ENCODE measurements at regions not wholly inside any gene's neighbourhood (a gene's known extent, or its start where the extent isn't known, plus 50 kb on each side); places are given as distances from the start of the nearest gene placed in this dataset.

DNA sequence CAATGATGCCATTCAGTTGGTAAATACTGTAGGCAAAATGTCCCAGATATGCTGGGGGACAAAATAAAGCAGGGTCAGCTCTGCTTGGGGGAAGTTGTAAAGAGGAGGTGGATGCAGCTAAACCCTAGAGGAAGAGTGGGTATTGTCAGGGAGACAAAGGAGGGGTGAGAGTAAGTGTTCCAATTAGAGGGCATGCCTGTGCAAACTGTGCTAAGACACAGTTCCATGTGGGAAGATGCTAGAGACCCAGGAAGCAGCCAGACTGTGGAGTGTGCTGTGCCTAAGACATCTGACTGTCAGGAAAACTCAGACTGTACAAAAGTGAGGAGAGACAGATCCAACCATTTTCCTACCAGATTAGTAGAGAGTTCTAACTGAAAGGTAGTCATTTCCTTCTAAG lies 474.3 kb downstream of the ATP23 start:
- H3K27me3 ChIP-seq (replicated peaks; ENCODE audit: control insufficient read depth, insufficient read depth, low read length) = no peaks in the 10 kb centered on the region
- DNase-seq (ENCODE audit: extremely low read depth, insufficient read length) = no peak
- TF ChIP-seq, protein P1, sequence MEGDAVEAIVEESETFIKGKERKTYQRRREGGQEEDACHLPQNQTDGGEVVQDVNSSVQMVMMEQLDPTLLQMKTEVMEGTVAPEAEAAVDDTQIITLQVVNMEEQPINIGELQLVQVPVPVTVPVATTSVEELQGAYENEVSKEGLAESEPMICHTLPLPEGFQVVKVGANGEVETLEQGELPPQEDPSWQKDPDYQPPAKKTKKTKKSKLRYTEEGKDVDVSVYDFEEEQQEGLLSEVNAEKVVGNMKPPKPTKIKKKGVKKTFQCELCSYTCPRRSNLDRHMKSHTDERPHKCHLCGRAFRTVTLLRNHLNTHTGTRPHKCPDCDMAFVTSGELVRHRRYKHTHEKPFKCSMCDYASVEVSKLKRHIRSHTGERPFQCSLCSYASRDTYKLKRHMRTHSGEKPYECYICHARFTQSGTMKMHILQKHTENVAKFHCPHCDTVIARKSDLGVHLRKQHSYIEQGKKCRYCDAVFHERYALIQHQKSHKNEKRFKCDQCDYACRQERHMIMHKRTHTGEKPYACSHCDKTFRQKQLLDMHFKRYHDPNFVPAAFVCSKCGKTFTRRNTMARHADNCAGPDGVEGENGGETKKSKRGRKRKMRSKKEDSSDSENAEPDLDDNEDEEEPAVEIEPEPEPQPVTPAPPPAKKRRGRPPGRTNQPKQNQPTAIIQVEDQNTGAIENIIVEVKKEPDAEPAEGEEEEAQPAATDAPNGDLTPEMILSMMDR (IDR thresholded peaks at IDR 0.05; ENCODE audit: insufficient read depth, low read length, poor library complexity, severe bottlenecking) = no peak
- no peak overlapping the region for H3K4me3 ChIP-seq (replicated peaks; ENCODE audit: low read depth, low read length)
- H3K36me3 ChIP-seq (ENCODE audit: control insufficient read depth, insufficient read depth, low read length) = no peaks in the 10 kb centered on the region

DNA sequence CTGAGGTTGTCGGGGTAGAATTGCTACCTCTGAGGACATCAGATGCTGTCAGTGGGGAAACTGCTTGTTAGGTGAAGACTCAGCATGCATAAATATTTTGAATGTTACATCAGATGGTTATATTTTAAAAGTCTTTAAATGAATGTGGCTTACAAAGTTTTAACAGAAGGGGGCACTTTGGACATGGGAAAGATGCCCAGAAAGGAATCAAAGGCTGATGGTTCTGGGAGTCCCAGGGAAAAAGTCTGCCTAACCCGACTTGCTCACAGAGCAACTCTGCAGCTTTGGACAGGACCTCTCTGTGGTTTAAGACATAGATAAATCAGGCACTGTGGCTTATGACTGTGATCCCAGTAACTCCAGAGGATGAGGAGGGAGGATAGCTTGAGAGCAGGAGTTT lies 474.9 kb downstream of the ATP23 start:
- DNase-seq (ENCODE audit: extremely low read depth, insufficient read length) = no peak
- Histone ChIP-seq H3K27me3 (replicated peaks; ENCODE audit: control insufficient read depth, insufficient read depth, low read length) (no peaks in the 10 kb centered on the region), H3K4me3 (replicated peaks; ENCODE audit: low read depth, low read length) (no peak overlapping the region), H3K36me3 (ENCODE audit: control insufficient read depth, insufficient read depth, low read length) (no peaks in the 10 kb centered on the region)
- TF ChIP-seq, protein P1 (IDR thresholded peaks at IDR 0.05; ENCODE audit: insufficient read depth, low read length, poor library complexity, severe bottlenecking) = no peak

DNA sequence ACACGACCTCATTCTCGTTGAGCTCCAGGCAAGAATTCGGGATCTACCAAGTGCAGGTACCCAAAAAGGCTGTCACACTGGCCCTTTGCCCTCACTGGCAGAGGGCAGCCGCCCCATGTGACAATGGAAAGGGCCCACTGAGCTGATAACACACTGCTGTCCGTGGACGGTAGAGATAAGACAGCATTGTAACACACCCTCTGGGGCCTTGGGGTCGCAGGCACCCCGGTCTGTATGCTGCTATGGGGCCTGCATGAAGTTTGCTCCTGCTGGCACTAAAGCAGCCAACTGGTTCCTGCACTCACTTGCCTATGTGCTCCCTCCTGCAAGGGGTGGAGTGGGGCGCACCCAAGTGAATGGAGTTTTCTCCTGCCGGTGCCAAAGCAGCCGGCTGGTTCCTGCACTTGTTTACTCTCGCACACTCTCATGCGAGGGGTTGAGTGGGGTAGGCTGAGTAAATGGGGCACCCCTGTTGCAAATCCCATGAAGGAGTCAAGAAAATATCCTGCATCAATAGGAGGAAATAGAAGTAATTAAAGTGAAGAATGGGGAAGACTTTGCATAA lies 477.9 kb downstream of the ATP23 start:
- TF ChIP-seq, protein P1 (IDR thresholded peaks at IDR 0.05; ENCODE audit: insufficient read depth, low read length, poor library complexity, severe bottlenecking) = no peak
- Histone ChIP-seq H3K36me3 (ENCODE audit: control insufficient read depth, insufficient read depth, low read length) (no peaks in the 10 kb centered on the region), H3K27me3 (replicated peaks; ENCODE audit: control insufficient read depth, insufficient read depth, low read length) (no peaks in the 10 kb centered on the region), H3K4me3 (replicated peaks; ENCODE audit: low read depth, low read length) (no peak overlapping the region)
- no peak for DNase-seq (ENCODE audit: extremely low read depth, insufficient read length)

DNA sequence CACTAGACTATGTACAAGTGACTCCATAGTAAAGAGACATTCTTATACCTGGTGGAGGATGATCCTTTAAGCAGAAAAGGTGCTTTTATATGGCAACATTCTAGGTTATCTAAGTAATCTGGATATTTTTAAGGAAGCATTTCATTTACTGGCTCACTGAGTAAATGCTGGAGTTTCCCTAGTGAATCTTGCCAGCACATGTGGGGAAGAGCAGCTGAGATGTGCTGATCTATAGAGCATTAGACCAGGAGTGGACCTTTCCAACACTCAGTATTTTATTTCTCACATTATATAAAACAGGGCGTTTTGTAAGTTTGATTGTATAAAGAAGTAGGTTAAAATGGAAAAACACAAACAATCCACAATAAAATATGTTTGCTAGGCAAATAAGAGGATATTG lies 478.5 kb downstream of the ATP23 start:
- TF ChIP-seq, protein P1 (IDR thresholded peaks at IDR 0.05; ENCODE audit: insufficient read depth, low read length, poor library complexity, severe bottlenecking) = no peak
- no peak for DNase-seq (ENCODE audit: extremely low read depth, insufficient read length)
- Histone ChIP-seq H3K4me3 (replicated peaks; ENCODE audit: low read depth, low read length) (no peak overlapping the region), H3K27me3 (replicated peaks; ENCODE audit: control insufficient read depth, insufficient read depth, low read length) (no peaks in the 10 kb centered on the region), H3K36me3 (ENCODE audit: control insufficient read depth, insufficient read depth, low read length) (no peaks in the 10 kb centered on the region)

DNA sequence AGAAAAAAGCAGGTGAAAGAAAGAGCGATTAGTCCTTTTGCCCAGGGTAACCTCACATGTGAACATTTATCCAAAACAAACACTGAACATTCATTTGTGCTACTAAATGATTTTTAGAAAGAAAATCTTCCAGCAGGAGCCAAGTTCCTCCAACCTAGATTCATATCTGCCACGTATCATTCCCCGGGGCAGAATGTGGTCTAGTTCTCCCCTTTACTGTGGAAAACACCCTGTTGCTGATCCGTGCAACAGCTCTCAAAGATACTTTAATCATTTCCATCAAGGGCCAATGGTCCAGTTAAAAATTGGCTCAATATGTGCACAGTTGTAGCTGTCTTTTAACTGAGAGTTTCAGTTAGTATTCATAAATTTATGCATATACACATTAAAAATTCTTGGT lies 479.1 kb downstream of the ATP23 start:
- Histone ChIP-seq H3K36me3 (ENCODE audit: control insufficient read depth, insufficient read depth, low read length) (no peaks in the 10 kb centered on the region), H3K4me3 (replicated peaks; ENCODE audit: low read depth, low read length) (no peak overlapping the region), H3K27me3 (replicated peaks; ENCODE audit: control insufficient read depth, insufficient read depth, low read length) (no peaks in the 10 kb centered on the region)
- TF ChIP-seq, protein P1 (IDR thresholded peaks at IDR 0.05; ENCODE audit: insufficient read depth, low read length, poor library complexity, severe bottlenecking) = no peak
- no peak for DNase-seq (ENCODE audit: extremely low read depth, insufficient read length)

DNA sequence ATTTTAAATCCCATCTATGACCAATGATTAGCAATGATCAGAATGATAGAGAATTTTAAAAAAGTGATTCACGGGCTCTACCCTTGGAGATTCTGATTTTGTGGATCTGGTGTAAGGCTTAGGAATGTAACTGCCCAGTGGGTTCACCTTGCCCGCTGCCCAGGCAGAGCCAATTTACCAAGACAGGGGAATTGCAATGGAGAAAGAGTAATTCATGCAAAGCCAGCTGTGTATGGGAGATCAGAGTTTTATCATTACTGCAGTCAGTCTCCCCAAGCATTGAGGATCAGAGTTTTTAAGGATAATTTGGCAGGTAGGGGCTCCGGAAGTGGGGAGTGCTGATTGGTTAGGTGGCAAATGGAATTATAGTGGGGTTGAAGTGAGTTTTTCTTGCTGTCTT lies 480.6 kb downstream of the ATP23 start:
- Histone ChIP-seq H3K4me3 (replicated peaks; ENCODE audit: low read depth, low read length) (no peak overlapping the region), H3K36me3 (ENCODE audit: control insufficient read depth, insufficient read depth, low read length) (no peaks in the 10 kb centered on the region), H3K27me3 (replicated peaks; ENCODE audit: control insufficient read depth, insufficient read depth, low read length) (no peaks in the 10 kb centered on the region)
- TF ChIP-seq, protein P1 (IDR thresholded peaks at IDR 0.05; ENCODE audit: insufficient read depth, low read length, poor library complexity, severe bottlenecking) = no peak
- DNase-seq (ENCODE audit: extremely low read depth, insufficient read length) = no peak

All from GM06990 (cell line).